ENCODE measurements at regions not wholly inside any gene's neighbourhood (a gene's known extent, or its start where the extent isn't known, plus 50 kb on each side); places are given as distances from the start of the nearest gene placed in this dataset.
"Not testable (repeated sequence)": the region's sequence is repeated elsewhere in the genome, so short reads cannot be mapped to it uniquely, and the experiment has no call there.

- TF ChIP-seq CTCF (IDR thresholded peaks at IDR 0.05; ENCODE audit: insufficient read depth, low read length); POLR2AphosphoS5 (IDR thresholded peaks at IDR 0.05; ENCODE audit: low read depth); REST (IDR thresholded peaks at IDR 0.05; ENCODE audit: insufficient replicate concordance, low read depth): not testable (repeated sequence)
Measured at GRCh38 chr14:106470028-106470427, 943.6 kb downstream of the TMEM121 start.
